ENCODE measurements at regions not wholly inside any gene's neighbourhood (a gene's known extent, or its start where the extent isn't known, plus 50 kb on each side); places are given as distances from the start of the nearest gene placed in this dataset.

GRCh38 chr9:129374231-129374630, 196.2 kb upstream of the IER5L start:
- Histone ChIP-seq H2BK12ac (ENCODE audit: low read depth, low read length) (no peak overlapping the region), H3K4me3 (ENCODE audit: extremely low read depth in 1 of 4, insufficient read depth in 2 of 4, low read depth in 3 of 4, low read length in 4 of 4) (no peak overlapping the region), H3K9me3 (ENCODE audit: insufficient read depth in 2 of 2, low read depth in 1 of 2, low read length in 1 of 2) (peaks cover 0 to 4% of the 10 kb centered on the region in 2 experiments; a peak in 1 of 4 replicates), H3K23ac (ENCODE audit: insufficient read length) (no peak overlapping the region), H4K8ac (ENCODE audit: extremely low read depth, insufficient read depth, low read length) (no peak overlapping the region), H2BK15ac (ENCODE audit: low read length) (no peak overlapping the region), H3K79me1 (ENCODE audit: low read depth, low read length) (no peaks in the 10 kb centered on the region), H3K27ac (ENCODE audit: low read depth, low read length) (no peak overlapping the region), H4K5ac (ENCODE audit: insufficient read length, low read depth, low read length) (no peak overlapping the region), H3K9ac (replicated peaks in 1 of 4; ENCODE audit: extremely low read depth in 1 of 4, low read depth in 3 of 4, low read length in 3 of 4) (no peak overlapping the region), H3K27me3 (replicated peaks in 1 of 4; ENCODE audit: control insufficient read depth in 3 of 4, extremely low read depth in 1 of 4, insufficient read depth in 3 of 4, low read length in 3 of 4) (no peaks in the 10 kb centered on the region), H3K14ac (ENCODE audit: insufficient read length) (no peak overlapping the region), H2AK5ac (ENCODE audit: low read depth, low read length) (no peak overlapping the region), H3K56ac (replicated peaks; ENCODE audit: insufficient read length, low read depth, low read length) (no peak overlapping the region), H3K23me2 (ENCODE audit: low read depth, low read length) (no peaks in the 10 kb centered on the region), H4K91ac (replicated peaks; ENCODE audit: insufficient read length, low read length) (no peak overlapping the region), H2AFZ (ENCODE audit: low read length) (no peak overlapping the region), H3K4me1 (replicated peaks in 1 of 4; ENCODE audit: control insufficient read depth in 3 of 4, insufficient read depth in 4 of 4, low read length in 3 of 4) (peaks cover 0 to 3% (median under 1%) of the 10 kb centered on the region in 4 experiments; a peak in 2 of 7 replicates), H3K79me2 (ENCODE audit: control insufficient read depth in 1 of 2, insufficient read depth in 2 of 2, low read length in 2 of 2) (no peaks in the 10 kb centered on the region), H2BK5ac (ENCODE audit: low read depth, low read length) (no peak overlapping the region), H2BK120ac (replicated peaks; ENCODE audit: low read depth, low read length) (no peak overlapping the region), H2BK20ac (ENCODE audit: low read length) (no peak overlapping the region), H4K20me1 (replicated peaks in 1 of 2; ENCODE audit: control insufficient read depth in 1 of 2, insufficient read depth in 2 of 2, low read length in 2 of 2) (no peaks in the 10 kb centered on the region), H3K36me3 (ENCODE audit: control insufficient read depth in 2 of 4, insufficient read depth in 4 of 4, low read length in 3 of 4) (no peaks in the 10 kb centered on the region), H3K4ac (replicated peaks; ENCODE audit: insufficient read length, low read depth, low read length) (no peak overlapping the region), H3K4me2 (ENCODE audit: insufficient read depth in 1 of 2, low read depth in 2 of 2, low read length in 2 of 2) (no peak overlapping the region), H3K18ac (ENCODE audit: extremely low read depth, low read length) (no peak overlapping the region)
- 87% methylated on average over 3 of the region's 3 CpGs; no CpG with 5 or more reads in 1 of the 2 experiments for WGBS, 2 experiments (ENCODE audit: extremely low coverage in 1 of 2, insufficient coverage in 1 of 2, insufficient read length in 1 of 2, insufficient replicate concordance in 2 of 2, low coverage in 1 of 2, low lambda C conversion rate in 2 of 2, missing lambda C conversion rate in 1 of 2)
- TF ChIP-seq FOSL1 (IDR thresholded peaks at IDR 0.05; ENCODE audit: insufficient read depth, low read depth, low read length) (no peak), SIX5 (IDR thresholded peaks at IDR 0.05; ENCODE audit: low read depth, low read length) (no peak), EGR1 (IDR thresholded peaks at IDR 0.05; ENCODE audit: borderline replicate concordance, low read depth, low read length) (no peak), RAD21 (IDR thresholded peaks at IDR 0.05 in 1 of 2, conservative IDR thresholded peaks at IDR 0.05 in 1 of 2; ENCODE audit: low read depth in 2 of 2, low read length in 2 of 2) (no peak), TEAD4 (IDR thresholded peaks at IDR 0.05; ENCODE audit: low read depth, low read length) (no peak), CEBPB (IDR thresholded peaks at IDR 0.05; ENCODE audit: low read depth, low read length) (no peak), JUND (IDR thresholded peaks at IDR 0.05; ENCODE audit: low read length) (no peak), POLR2AphosphoS5 (IDR thresholded peaks at IDR 0.05; ENCODE audit: low read depth, low read length) (no peak), CBX5 (IDR thresholded peaks at IDR 0.05; ENCODE audit: low read depth, low read length) (no peak), NANOG (IDR thresholded peaks at IDR 0.05; ENCODE audit: insufficient read depth, low read depth, low read length, poor library complexity, severe bottlenecking) (no peak), KDM5A (IDR thresholded peaks at IDR 0.05; ENCODE audit: low read length) (no peak), KDM4A (IDR thresholded peaks at IDR 0.05; ENCODE audit: low read depth, low read length, severe bottlenecking) (no peak), CHD2 (IDR thresholded peaks at IDR 0.05; ENCODE audit: low read length) (no peak), RNF2 (IDR thresholded peaks at IDR 0.05; ENCODE audit: borderline replicate concordance, low read depth, low read length, missing control alignments, poor library complexity, severe bottlenecking) (no peak)
- ChIA-PET CTCF (ENCODE audit: partially characterized antibody) (interaction anchor here (0.6 to 2.0 kb wide), 4 partner anchors 10 to 1188 kb away, joined by 4 to 7 read pairs (median 4); no protein-coding TSS in a partner anchor), POLR2A (ENCODE audit: partially characterized antibody) (interaction anchor here (0.6 kb wide), 1 partner anchor 536 kb away, joined by 3 read pairs; no protein-coding TSS in a partner anchor)
- no peak for DNase-seq (ENCODE audit: low read depth in 1 of 2, low spot score in 2 of 2)
- no peak for FAIRE-seq
